RWPE1 (cell line): ENCODE measurements at regions not wholly inside any gene's neighbourhood (a gene's known extent, or its start where the extent isn't known, plus 50 kb on each side); places are given as distances from the start of the nearest gene placed in this dataset.

Source experiments
- CTCF ChIA-PET: fragments of 350-600 bp; sonication (Branson Sonifier 250); formaldehyde crosslinking; extraction: SDS; loops from one replicate; lab custom pipeline; 2021; lab: Yijun Ruan, JAX
- POLR2A ChIA-PET: fragments of 400-600 bp; formaldehyde crosslinking; extraction: SDS; loops from one replicate; lab custom pipeline; 2020; ENCODE audit warnings: antibody characterized with exemption; ENCODE audit not compliant: low non-redundant PET; lab: Yijun Ruan, JAX
- DNase-seq: peaks from one replicate; pipeline ENCODE4 v3.0.0; 2012; ENCODE audit warnings: low spot score
- H3K27ac ChIP-seq: fragments of 450-650 bp; 2 replicates; pipeline ENCODE4 v1.5.1; 2017
- TF ChIP-seq, protein P1 (sequence below): fragments of 450-650 bp; conservative IDR thresholded peaks from 2 replicates; pipeline ENCODE4 v1.5.1; 2017; ENCODE audit warnings: low read depth, mild to moderate bottlenecking

DNA sequence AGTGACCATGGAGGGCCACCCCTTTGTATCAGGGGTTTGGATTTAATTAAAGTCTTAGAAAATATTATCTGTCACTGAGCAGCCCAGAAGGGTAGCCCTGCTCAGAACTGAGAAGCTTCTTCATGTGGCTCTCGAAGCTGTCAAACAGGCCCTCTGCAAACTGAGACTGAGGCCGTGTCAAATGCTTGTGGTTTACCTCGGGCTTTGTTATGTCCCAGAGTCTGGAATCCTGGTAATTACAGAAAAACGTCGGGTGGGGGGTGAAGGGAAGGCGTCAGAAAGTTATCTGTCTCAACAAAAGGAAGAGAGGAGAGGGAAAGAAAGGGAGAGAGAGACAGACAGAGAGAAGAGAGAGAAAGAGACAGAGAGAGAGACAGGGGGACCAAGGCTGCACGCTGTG is 200.8 kb downstream of the BMP7 start:
- CTCF ChIA-PET = interaction anchor here (0.6 kb wide), 1 partner anchor 264 kb away, joined by 8 read pairs; no protein-coding TSS in a partner anchor
- TF ChIP-seq, protein P1, sequence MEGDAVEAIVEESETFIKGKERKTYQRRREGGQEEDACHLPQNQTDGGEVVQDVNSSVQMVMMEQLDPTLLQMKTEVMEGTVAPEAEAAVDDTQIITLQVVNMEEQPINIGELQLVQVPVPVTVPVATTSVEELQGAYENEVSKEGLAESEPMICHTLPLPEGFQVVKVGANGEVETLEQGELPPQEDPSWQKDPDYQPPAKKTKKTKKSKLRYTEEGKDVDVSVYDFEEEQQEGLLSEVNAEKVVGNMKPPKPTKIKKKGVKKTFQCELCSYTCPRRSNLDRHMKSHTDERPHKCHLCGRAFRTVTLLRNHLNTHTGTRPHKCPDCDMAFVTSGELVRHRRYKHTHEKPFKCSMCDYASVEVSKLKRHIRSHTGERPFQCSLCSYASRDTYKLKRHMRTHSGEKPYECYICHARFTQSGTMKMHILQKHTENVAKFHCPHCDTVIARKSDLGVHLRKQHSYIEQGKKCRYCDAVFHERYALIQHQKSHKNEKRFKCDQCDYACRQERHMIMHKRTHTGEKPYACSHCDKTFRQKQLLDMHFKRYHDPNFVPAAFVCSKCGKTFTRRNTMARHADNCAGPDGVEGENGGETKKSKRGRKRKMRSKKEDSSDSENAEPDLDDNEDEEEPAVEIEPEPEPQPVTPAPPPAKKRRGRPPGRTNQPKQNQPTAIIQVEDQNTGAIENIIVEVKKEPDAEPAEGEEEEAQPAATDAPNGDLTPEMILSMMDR = no peak

GRCh38 chr20:57066126-57066900 is 200.1 kb downstream of the BMP7 start:
- no peak for DNase-seq
- TF ChIP-seq, protein P1 = no peak
- ChIA-PET POLR2A (no interaction called here), CTCF (interaction anchor here (0.6 kb wide), 2 partner anchors 263 to 277 kb away, joined by 3 to 8 read pairs; no protein-coding TSS in a partner anchor)
- no peak overlapping the region for H3K27ac ChIP-seq

More for the DNA sequence above, 200.8 kb downstream of the BMP7 start:
- no peak overlapping the region for H3K27ac ChIP-seq
- POLR2A ChIA-PET = no interaction called here
- DNase-seq = no peak

DNA sequence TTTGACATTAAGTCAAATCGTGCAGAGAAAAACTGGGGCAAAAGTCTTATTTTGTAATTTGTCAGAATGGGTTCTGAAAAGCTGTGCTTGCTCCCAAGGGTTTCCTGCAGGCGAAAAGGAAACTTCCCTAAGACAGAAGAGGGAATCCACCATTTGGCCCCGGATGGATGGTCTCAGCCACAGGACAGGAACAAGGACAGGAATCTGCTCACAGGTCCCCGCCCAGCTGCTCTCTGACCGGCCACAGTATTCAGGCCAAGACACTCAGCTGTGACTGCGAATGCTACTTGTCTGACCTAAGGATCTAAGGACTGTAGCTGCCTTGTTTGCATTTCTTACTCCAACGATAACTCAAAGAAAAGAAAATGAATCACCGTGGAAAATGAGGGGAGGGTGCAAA is 197.0 kb downstream of the BMP7 start:
- TF ChIP-seq, protein P1 = no peak
- CTCF ChIA-PET = interaction anchor here (0.5 to 1.2 kb wide), 3 partner anchors 8 to 161 kb away, joined by 3 to 5 read pairs (median 4); no protein-coding TSS in a partner anchor
- DNase-seq = no peak
- H3K27ac ChIP-seq = no peak overlapping the region
- POLR2A ChIA-PET = no interaction called here

DNA sequence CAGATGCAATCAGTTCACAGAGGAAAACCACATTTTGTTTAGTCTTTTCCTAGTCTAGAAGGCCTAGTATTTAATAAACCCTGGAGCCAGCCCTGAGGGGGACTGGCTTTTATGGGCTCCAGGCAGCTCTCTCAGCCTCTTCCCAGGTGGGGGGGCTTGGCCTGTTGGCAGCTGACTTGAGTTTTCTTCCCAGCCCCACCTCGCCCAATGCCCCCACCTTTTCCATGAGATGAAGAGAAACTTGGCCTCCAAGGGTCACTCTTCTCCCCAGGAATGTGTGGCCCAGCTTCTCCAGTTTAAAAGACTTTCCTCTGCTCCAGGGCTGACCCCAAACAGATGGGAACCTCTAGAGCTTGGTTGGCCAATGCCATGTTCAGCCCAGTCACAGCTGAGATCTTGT is 196.1 kb downstream of the BMP7 start:
- TF ChIP-seq, protein P1 = no peak
- no peak for DNase-seq
- ChIA-PET CTCF (interaction anchor here (0.9 to 1.2 kb wide), 2 partner anchors 9 to 520 kb away, joined by 3 to 4 read pairs; no protein-coding TSS in a partner anchor), POLR2A (no interaction called here)
- H3K27ac ChIP-seq = no peak overlapping the region

GRCh38 chr20:57071283-57071731 is 195.1 kb downstream of the BMP7 start:
- TF ChIP-seq, protein P1 = no peak
- ChIA-PET POLR2A (no interaction called here), CTCF (interaction anchor here (0.5 to 2.1 kb wide), 5 partner anchors 10 to 194 kb away, joined by 3 to 5 read pairs (median 3); no protein-coding TSS in a partner anchor)
- no peak overlapping the region for H3K27ac ChIP-seq
- DNase-seq = peak; percentile 45

DNA sequence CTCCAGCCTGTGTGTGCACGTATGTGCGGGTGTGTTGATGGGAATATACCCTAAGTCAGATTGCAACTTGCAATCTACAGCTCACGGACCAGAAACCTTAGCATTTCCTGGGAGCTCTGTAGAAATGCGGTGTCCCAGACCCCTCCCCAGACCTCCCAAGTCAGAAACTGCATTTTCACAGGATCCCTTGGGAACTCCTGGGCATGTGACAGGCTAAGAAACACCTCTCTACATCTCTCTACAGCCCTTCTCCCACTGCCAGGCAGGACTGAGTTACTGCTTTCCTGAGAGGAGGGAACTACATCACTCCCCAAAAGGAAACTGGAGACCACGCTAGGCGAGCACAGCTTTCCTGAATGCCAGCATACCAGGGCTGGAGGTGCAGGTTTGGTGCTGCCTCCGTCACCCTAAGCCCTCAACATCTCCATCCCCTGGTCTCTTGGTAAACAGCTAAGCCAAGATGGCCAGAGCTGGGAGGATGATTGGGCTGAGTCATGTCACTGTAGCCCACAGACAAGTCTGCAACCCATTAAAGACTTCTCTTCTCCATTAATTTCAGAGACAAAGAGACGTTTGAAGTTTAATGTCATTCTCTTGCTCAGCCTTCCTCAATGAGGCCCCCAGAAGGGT is 194.4 kb downstream of the BMP7 start:
- ChIA-PET CTCF (interaction anchor here (0.5 to 2.1 kb wide), 6 partner anchors 20 to 521 kb away, joined by 3 to 6 read pairs (median 3); no protein-coding TSS in a partner anchor), POLR2A (interaction anchor here (0.6 kb wide), 2 partner anchors 60 to 440 kb away, joined by 3 to 11 read pairs; no protein-coding TSS in a partner anchor)
- DNase-seq = no peak
- H3K27ac ChIP-seq = no peak overlapping the region
- TF ChIP-seq, protein P1 = no peak
